IPS-NIHi11 (cell line): ENCODE measurements at regions not wholly inside any gene's neighbourhood (a gene's known extent, or its start where the extent isn't known, plus 50 kb on each side); places are given as distances from the start of the nearest gene placed in this dataset.

ENCODE experiments used
- DNase-seq: peaks from one replicate; pipeline ENCODE4 v3.0.0; 2012; ENCODE audit warnings: mixed read lengths, low spot score

DNA sequence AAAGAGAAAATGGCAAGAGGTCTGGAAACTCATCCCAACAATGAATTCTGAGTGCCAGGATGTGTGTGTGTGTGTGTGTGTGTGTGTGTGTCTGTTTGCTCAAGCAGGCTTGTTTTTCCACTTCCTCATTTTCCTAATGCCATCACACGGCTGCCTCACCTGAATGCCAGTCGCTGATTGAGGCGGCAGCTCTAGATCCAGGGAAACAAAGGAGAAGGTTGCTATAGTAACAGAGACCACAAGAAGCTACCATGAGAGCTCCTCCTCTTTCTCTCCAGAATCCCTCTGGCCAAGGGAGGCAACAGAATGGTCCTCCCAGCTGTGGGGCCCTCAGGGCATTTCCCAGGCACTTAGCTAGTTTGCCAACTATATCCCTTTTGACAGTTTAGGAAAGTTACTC lies 241.1 kb upstream of the TSHZ2 start:
- DNase-seq = peak; percentile 67

DNA sequence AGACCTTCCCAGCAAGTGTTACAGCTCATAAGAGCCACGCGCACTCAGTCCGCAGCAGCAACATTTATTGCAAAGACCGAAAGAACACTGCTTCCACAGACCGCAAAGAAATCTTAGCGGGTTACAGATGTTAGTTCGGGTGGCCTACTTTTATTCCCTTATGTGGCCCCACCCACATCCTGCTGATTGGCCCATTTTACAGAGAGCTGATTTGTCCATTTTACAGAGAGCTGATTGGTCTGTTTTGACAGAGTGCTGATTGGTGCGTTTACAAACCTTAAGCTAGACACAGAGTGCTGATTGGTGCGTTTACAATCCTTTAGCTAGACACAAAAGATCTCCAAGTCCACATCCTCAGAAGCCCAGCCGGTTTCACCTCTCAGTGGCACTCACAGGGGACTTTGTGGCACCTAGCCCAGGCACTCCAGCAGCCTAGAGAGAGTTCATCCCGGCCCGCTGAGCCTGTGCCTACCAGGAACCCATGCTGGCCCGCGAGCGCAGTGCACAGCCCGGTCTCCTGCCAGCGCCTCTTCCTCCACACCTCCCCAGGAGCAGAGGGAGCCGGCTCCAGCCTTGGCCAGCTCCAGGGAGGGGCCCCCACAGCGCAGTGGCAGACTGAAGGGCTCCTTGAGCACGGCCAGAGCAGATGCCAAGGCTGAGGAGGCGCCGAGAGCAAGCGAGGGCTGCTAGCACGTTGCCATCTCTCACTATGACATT lies 244.3 kb upstream of the TSHZ2 start:
- DNase-seq = no peak

DNA sequence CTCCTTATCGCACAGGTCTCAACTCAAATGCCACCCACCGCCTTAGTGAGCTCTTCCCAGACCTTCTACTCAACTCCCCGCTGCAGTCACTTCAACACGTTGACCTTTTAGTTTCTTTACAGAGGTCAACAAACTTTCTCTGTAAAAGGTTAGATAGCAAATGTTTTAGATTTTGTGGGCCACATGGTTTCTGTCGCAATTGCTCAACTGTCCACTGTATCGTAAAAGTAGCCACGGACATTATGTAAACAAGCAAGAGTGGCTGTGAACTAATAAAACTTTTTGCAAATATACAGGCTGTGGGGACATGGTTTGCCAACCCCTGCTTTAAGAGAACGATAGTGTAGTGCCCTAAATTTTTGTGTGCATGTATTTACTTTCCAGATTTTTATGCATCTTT lies 247.6 kb upstream of the TSHZ2 start:
- DNase-seq = no peak

DNA sequence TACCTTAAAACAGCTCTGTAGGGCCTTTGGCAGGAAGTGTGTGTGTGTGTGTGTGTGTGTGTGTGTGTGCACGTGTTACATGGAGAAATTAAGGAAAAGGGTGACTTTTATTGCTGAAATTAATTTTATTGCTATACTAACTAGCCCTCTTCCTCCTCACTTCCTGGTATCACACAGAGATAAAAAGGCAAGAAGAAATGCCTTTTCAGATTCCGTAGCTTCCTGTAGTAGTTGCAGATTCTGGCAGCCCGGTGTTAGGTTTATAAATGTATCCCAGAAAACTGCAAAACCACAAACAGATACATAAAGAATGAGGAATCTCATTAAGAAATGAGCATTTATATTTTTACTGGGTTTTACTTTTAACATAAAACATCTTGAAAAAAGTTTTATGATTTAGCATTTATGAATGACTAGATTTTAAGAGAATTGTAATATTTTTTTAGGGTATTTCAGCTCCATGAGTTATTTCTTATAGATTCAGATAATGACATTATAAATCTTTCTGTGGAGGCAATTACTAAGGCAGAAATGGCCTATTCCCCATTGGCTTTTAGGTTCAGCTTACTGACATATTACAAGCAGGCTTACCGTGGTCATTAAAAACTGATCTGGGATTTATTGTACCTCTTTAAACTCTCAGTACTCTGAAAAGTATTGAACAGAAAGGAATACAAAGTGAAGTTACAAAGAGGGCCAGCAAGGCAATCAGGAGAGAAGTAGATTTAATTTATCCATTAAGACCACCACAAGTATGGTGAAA lies 249.1 kb upstream of the TSHZ2 start:
- DNase-seq = no peak

DNA sequence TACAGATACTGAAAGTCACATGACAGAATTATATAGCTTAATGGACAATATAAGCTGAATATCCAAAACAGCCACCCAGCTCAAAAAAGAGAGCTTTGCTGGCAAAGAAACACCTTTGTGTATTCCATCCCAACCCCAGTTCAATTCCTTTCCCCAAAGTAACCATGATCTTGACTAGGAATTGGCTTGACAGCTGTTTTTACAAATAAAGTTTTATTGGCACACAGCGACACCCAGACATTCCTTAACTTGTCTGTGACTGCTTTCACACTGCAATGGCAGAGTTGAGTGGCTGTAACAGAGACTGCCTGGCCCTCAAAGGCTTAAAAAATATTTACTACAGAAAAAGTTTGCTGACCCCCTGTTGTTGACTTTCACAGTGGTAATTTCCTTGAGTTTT lies 264.0 kb upstream of the TSHZ2 start:
- no peak for DNase-seq

DNA sequence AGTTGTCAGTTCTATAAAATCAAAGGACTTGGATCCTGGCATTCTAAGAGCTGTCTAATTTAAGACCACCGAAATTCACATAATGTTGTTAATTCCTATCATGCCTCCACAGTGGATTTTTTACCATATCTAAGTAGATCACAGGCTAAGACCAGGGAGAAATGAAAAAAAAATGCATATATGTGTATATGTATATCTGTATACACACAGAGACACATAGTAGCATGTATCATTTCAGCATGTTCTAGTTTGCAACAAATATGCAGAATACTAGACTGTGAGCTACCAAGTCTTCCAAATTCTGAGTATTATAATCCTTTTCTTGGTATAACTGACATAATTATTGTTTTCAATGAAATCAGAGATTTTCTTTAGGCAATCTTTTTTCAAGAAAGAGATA lies 267.6 kb upstream of the TSHZ2 start:
- no peak for DNase-seq

DNA sequence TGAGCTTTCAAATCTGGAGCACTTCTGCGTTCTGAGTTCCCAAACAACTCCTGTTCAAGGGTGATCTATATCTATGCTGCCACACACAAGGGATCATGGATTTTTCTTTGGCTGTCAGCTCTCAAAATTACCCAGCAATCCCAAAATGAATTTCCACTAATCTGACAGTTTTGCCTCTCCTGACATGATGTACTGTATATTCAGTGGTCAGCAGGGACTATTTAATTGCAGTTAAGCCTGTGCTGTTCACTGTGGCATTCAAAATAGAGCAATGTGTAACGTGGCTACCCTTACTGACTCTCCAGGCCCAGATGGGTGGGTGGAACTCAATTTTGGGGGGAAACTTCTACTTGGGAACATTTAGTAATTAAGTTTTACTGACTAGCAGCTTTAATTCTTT lies 283.8 kb upstream of the TSHZ2 start:
- DNase-seq = no peak

DNA sequence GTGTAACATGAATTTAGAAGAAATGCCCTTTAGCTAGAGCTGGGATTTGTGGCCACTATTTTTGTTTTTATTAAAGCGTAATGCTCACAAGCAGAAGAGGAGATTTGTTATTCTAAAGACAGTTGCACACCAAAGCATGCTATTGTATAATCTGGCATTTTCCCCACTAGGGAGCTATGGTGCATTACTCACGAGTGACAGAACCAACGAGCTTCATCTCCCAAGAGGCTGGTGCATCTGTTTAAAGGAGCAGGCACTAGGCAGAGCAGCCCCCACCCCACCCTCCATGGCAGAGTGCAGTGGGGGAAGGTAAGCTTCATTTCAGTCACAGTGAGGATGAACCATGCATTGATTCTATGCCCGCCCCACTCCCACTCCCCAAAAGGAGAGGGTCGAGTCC lies 287.3 kb upstream of the TSHZ2 start:
- DNase-seq = no peak

DNA sequence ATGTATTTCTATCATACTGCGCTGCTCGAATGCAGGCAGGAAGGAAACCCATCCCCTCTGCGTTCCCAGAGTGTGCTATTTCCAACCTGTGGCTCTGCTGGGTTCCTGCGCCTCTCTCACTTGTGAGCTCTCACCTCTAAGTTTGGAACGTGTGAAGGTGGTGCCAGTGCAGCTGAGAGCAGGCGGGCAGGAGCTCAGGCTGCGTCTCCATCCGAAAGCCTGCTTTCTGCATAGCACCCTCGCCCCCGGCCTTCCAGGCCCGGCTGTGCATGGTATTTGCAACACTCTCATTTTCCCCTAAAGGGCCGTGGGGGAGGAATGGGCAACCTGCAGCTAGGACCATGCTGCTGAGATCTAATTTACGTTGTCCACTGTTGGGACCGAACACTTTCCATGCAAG lies 288.0 kb upstream of the TSHZ2 start:
- no peak for DNase-seq

DNA sequence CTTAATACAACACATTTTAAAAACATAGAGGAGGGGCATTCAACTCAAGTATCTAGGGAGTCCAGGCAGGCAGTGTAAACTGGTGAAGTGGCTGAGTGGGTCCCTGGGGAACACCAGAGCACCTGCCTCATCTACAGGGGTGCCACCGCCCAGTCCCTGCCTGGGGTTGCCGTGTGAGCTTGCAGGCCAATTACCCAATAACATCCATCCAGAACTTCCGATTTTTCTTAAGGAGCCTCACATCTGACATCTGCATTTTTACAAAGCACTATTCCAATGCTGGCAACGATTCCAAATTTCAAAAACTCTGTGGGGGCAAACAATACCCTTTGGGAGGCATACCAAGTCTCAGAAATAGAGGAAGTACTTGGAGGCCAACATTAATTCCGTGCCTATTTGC lies 288.4 kb upstream of the TSHZ2 start:
- no peak for DNase-seq

DNA sequence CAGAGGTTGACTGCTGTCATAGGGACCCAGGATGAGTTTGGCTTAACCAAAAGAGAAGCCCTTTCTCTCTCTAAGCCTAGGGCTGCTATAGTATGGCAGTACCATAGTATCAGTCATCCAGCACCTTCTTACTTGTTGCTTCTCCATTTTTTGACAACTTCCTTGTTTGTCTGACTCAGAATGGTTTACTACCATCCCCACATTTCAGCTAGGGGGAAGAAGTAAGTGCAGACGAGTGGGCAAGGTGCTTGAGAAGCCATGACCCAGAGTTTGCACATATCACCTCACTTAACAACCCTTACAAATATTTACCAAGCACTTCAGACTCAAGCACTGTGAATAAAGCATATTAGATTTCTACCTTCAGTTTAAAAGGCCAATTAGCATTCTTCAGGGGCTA lies 289.9 kb upstream of the TSHZ2 start:
- no peak for DNase-seq

DNA sequence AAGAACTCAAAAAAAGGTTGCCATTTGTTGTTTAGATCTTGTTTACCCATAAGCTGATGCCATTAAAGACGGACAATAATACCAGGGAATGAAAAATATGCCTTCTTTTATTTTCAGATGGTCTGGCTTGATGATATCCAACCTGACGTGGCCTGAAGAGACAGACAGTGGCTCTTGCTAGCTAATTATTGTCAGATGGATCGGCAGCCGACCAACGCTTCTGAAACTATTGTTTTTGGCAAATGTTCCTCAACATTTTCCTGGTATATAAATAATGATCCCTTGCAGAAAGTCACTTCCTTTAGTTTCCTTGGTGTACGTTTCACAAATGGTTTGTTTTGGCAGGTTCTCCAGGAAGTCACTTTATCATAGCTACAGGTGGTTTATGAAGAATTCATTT lies 290.9 kb upstream of the TSHZ2 start:
- no peak for DNase-seq

DNA sequence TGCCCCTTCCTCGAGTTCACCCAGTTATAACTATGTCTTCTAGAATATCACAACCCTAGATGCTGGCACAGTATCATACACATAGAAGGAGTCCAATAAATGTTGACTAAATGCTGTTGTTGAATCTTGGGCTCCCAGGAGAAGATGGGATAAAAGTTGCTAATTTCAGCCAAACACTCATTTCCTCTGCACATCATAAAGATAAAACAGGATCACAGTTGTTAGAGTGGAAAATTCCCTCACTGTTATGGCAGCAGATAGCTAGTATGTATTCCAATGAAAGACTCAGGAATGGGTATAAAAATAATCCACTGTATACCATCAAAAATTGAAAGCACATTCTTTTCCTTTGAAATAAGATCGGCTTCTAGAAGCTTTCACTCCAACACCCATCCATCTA lies 294.9 kb upstream of the TSHZ2 start:
- DNase-seq = no peak

DNA sequence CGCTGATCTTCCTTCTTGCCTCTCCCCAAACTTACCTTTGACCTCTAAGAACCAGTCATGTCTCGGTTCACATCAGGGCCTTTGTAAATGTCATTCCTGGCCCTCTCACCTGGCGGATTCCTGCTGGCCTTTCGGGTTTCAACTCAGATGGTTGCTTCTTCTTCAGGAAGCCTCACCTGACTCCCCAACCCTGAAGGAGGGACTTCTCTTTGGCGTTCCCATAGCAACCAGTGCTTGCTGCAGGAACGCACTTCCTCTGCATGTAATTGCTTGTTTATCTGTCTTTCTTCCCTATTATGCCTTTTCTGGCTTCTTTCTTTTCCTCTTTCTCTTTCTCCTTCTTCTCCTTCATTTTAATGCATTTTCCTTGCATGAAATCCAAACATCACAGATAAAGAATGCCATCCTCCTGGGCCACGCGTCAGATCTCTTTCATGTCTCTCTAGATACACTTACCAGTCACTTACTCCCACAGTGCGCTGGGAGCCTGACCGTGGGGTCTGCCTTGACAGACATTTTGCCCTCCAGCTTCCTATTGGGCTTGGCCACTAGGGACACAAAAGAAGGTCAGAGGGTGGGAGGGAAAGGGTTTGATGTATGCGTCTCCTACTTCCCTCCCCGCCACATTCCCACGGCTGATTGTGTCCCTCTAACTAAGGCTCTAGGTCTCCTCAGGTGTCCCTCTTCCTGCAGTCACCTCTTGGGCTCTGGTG lies 295.7 kb upstream of the TSHZ2 start:
- DNase-seq = peak; percentile 34

DNA sequence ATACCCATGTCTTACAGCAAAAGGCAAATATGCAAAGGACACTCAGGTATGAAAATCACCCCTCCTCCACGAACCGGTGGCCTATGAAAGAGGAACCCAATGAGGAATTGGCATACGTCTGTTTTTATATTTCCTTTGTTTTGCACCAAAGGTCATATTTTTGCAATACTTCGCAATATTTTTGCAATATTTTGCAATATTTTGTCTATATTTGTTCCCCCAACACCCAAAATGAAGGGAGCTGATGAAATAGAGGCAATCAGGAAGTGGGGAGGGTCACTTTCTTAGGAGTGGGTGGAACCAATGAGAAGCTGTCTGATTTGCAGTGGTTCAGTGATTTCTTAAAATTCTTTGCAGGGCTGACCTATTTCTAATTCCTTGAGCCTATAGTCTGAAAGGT lies 296.8 kb upstream of the TSHZ2 start:
- DNase-seq = no peak

DNA sequence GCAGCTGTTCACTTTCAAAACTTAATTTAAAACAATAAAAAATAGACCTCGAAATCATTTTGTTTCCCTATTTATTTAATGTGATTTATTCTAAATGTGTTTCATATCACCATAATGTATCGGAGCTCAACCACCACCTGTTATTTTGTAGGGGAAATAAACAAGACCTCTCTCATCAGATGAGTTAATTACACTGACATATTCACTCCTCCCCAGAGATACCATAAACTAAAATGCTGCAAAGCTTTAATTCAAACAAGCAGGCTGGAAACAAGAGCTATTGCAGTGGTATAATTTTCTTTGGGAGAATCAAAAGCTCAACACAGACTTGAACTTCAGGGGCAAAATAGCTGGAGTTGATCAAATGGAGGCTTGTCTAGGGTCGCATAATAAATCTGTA lies 303.5 kb upstream of the TSHZ2 start:
- DNase-seq = no peak

DNA sequence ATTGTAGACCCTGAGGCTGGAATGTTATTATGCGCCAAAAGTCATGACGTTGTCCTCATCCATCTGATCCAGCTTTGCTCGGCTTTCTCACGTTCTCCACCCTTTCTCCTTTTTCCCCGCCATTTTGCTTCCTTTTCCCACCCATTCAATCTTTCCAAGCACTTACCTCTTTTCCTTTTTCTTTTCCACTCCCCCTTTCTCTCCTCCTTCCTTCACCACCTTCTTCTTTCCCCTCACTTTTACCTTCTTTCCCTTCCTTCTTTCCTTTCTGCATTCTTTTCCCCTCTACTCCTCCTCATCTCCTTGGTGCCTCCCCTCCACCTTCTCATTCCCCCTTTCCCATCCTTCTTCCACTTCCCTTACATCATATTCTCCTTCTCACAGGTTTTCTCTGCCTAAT lies 304.8 kb upstream of the TSHZ2 start:
- no peak for DNase-seq

DNA sequence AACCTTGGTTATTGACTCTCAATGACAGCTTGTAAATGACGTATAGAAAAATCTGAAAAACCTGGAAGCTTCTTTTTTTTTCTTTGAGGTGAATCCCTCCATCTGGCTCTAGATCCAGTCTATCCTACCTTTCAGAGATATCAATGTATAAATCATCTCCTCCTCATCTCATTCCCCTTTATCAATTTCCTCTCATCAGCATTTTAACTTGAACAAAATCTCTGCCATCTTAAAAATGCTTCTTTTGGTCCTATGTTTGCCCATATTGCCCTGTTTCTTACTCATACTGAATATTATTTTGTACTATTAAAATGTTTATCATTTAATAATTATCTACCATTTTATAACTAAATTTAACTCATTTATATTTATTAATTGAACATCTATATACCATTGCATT lies 306.7 kb upstream of the TSHZ2 start:
- no peak for DNase-seq

DNA sequence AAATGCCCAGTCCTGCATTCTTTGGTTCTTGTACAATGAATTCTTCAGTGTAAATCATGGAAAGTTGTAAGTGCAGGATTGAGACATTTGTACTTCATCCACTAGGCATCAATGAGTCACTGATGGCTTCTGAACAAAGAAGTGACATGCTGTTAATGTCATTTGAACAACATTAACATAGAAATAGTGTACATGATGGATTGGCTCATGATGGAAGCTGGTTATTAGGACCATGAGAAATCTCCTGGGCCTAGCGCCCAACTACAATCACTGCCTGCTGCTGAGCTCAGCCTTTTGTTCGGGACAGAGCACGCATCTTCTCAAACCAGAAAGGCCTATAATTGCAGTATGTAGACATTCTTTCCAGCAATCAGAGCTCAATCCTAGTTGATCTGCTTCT lies 316.8 kb upstream of the TSHZ2 start:
- DNase-seq = no peak

DNA sequence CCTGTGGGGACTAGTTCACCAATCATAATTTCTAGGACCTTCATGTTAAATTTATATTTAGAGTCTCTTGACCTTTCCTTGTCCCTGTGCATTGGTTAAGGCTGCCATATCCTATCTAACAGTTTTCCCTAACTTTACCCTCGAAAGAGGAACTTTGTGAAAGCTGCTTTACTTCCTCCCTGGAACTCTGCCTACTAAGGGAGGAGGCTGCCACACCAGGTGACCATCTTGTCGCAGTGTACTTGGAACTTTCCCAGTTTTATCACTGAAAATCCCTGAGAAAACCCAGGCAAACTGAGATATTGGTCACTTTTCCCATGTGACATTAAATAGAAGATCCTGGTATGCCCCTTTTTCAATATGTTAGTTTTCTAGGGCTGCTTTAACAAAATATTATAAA lies 317.6 kb upstream of the TSHZ2 start:
- DNase-seq = no peak

DNA sequence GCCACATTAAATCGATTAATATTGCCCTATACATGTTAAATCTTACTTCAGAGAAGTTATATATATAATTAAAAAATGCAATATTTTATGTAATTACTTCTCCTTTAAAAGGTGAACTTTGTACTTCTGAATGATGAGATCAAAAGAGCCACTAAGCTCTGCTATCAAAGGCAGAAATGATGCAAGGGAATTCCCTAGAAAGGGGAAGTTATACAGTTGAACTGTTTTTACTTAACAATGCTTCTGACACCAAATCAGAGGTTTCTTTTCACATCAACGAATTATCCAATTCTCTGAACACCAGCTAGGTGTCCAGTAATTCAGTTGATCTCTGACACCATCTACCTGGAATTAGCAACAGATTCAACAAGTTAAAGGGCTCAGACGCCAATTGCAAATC lies 319.9 kb upstream of the TSHZ2 start:
- no peak for DNase-seq

DNA sequence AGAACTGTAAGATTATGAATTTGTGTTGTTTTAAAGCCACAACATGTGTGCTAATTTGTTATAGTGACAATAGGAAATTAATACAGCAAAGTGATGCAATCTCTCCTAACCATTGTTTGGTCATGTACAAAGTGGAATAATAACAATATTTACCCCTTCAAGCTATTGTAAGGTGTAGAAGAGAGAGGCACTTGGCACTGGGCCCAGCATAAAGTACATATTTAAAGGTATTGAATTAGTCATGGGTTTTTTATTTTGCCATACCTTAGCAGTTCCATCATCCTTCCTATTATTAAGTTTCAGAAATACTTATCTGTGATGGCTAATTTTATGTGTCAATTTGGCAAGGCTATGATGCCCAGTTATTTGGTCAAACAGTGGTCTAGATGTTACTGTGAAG lies 322.4 kb upstream of the TSHZ2 start:
- no peak for DNase-seq

DNA sequence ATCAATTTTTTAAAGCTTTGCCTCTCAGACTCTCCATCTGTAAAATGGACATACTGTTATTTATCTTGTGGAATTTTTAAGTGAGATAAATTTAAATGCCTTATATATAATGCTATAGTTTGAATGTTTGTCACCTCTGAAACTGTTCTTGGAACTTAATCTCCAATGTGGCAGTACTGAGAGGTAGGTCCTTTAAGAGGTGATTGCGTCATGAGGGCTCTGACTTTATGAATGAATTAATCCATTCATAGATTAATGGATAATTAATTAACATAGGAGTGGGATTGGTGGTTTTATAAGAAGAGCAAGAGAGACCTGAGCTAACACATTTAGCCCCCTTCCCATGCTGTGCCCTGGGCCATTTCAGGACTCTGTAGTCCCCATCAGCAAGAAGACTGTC lies 326.3 kb upstream of the TSHZ2 start:
- DNase-seq = no peak
